Loucy (cell line): ENCODE measurements at regions not wholly inside any gene's neighbourhood (a gene's known extent, or its start where the extent isn't known, plus 50 kb on each side); places are given as distances from the start of the nearest gene placed in this dataset.

ENCODE experiments used
- H2AFZ ChIP-seq: fragments of 200-600 bp; sonication (generic); 2 replicates; pipeline ENCODE4 v1.6.0; 2016; ENCODE audit warnings: antibody characterized with exemption, mild to moderate bottlenecking, low read length, moderate library complexity
- H3F3A ChIP-seq: fragments of 200-600 bp; 2 replicates; pipeline ENCODE4 v1.6.0; 2016; ENCODE audit warnings: antibody characterized with exemption, low read depth, mild to moderate bottlenecking
- H3K27me3 ChIP-seq: fragments of 200-600 bp; sonication (generic); 2 replicates; pipeline ENCODE4 v1.6.1; 2014; ENCODE audit warnings: low read length, mild to moderate bottlenecking; ENCODE audit not compliant: insufficient read depth, poor library complexity, severe bottlenecking
- H3K36me3 ChIP-seq: fragments of 200-600 bp; sonication (generic); 2 replicates; pipeline ENCODE4 v1.6.1; 2016; ENCODE audit warnings: low read length; ENCODE audit not compliant: insufficient read depth
- H3K4me1 ChIP-seq: fragments of 200-600 bp; sonication (generic); 2 replicates; pipeline ENCODE4 v1.5.1; 2014; ENCODE audit warnings: low read length, mild to moderate bottlenecking; ENCODE audit not compliant: insufficient read depth, poor library complexity, severe bottlenecking
- H3K4me2 ChIP-seq: fragments of 200-600 bp; sonication (generic); 2 replicates; pipeline ENCODE4 v1.6.0; 2014; ENCODE audit warnings: antibody characterized with exemption, low read length, low read depth, mild to moderate bottlenecking; ENCODE audit not compliant: poor library complexity, severe bottlenecking
- H3K4me3 ChIP-seq: fragments of 200-600 bp; sonication (generic); 2 replicates; pipeline ENCODE4 v1.5.1; 2014; ENCODE audit warnings: low read length, mild to moderate bottlenecking, mixed read lengths; ENCODE audit not compliant: poor library complexity, severe bottlenecking
- H3K79me2 ChIP-seq: fragments of 200-600 bp; sonication (generic); 2 replicates; pipeline ENCODE4 v1.6.1; 2014; ENCODE audit warnings: low read length; ENCODE audit not compliant: insufficient read depth
- H3K9ac ChIP-seq: fragments of 200-600 bp; sonication (generic); 2 replicates; pipeline ENCODE4 v1.6.0; 2014; ENCODE audit warnings: mild to moderate bottlenecking, low read depth, low read length, moderate library complexity; ENCODE audit not compliant: poor library complexity, severe bottlenecking
- H3K9me2 ChIP-seq: fragments of 200-600 bp; sonication (generic); replicated peaks from 2 replicates; pipeline ENCODE4 v1.6.1; 2016; ENCODE audit warnings: low read depth, low read length, mixed read lengths
- H3K9me3 ChIP-seq: fragments of 200-600 bp; sonication (generic); 2 replicates; pipeline ENCODE4 v1.6.1; 2014; ENCODE audit warnings: mild to moderate bottlenecking, antibody characterized with exemption, low read length, low read depth; ENCODE audit not compliant: insufficient read depth
- H4K20me1 ChIP-seq: fragments of 200-600 bp; sonication (generic); 2 replicates; pipeline ENCODE4 v1.6.0; 2014; ENCODE audit warnings: antibody characterized with exemption, low read length, mild to moderate bottlenecking; ENCODE audit not compliant: insufficient read depth, poor library complexity, severe bottlenecking
- CTCF ChIP-seq: fragments of 200-600 bp; sonication (generic); conservative IDR thresholded peaks from 2 replicates; pipeline ENCODE4 v1.5.1; 2014; ENCODE audit warnings: mild to moderate bottlenecking, antibody characterized with exemption, low read length
- EZH2phosphoT487 ChIP-seq: fragments of 200-600 bp; IDR thresholded peaks from 2 replicates; pipeline ENCODE4 v1.6.1; 2018; ENCODE audit warnings: antibody characterized with exemption, mild to moderate bottlenecking, moderate library complexity, borderline replicate concordance

GRCh38 chr16:66226762-66227161 is 139.7 kb upstream of the CDH5 start:
- Histone ChIP-seq H3K9me3 (no peaks in the 10 kb centered on the region), H3K9me2 (no peaks in the 10 kb centered on the region), H3K79me2 (no peaks in the 10 kb centered on the region), H3K27me3 (no peaks in the 10 kb centered on the region), H3K9ac (no peak overlapping the region), H3K4me2 (no peak overlapping the region), H3K4me1 (no peaks in the 10 kb centered on the region), H3K36me3 (no peaks in the 10 kb centered on the region), H3K4me3 (no peak overlapping the region), H2AFZ (no peak overlapping the region), H4K20me1 (no peaks in the 10 kb centered on the region), H3F3A (no peaks in the 10 kb centered on the region)
- no peak for TF ChIP-seq EZH2phosphoT487
- TF ChIP-seq CTCF, result no peak

- no peak for TF ChIP-seq EZH2phosphoT487
- no peak for TF ChIP-seq CTCF
- Histone ChIP-seq H3K4me2 (no peak overlapping the region), H3K36me3 (no peaks in the 10 kb centered on the region), H4K20me1 (no peaks in the 10 kb centered on the region), H3K9me2 (no peaks in the 10 kb centered on the region), H3K4me1 (no peaks in the 10 kb centered on the region), H2AFZ (no peak overlapping the region), H3F3A (no peaks in the 10 kb centered on the region), H3K9me3 (no peaks in the 10 kb centered on the region), H3K27me3 (no peaks in the 10 kb centered on the region), H3K4me3 (no peak overlapping the region), H3K79me2 (no peaks in the 10 kb centered on the region), H3K9ac (no peak overlapping the region)
These were observed 140.8 kb upstream of the CDH5 start for GRCh38 chr16:66225696-66226095.

GRCh38 chr16:66224626-66225025 is 141.9 kb upstream of the CDH5 start:
- Histone ChIP-seq H3K9me2 (no peaks in the 10 kb centered on the region), H3K79me2 (no peaks in the 10 kb centered on the region), H3F3A (no peaks in the 10 kb centered on the region), H3K27me3 (no peaks in the 10 kb centered on the region), H4K20me1 (no peaks in the 10 kb centered on the region), H3K9me3 (no peaks in the 10 kb centered on the region), H3K4me3 (no peak overlapping the region), H3K4me2 (no peak overlapping the region), H3K9ac (no peak overlapping the region), H3K4me1 (no peaks in the 10 kb centered on the region), H3K36me3 (no peaks in the 10 kb centered on the region), H2AFZ (no peak overlapping the region)
- TF ChIP-seq CTCF (no peak), EZH2phosphoT487 (no peak)
